ENCODE measurements at regions not wholly inside any gene's neighbourhood (a gene's known extent, or its start where the extent isn't known, plus 50 kb on each side); places are given as distances from the start of the nearest gene placed in this dataset.

GRCh38 chr6:121612927-121613326, 177.5 kb downstream of the GJA1 start:
- no TSS peak for BruUV-seq (replicated peaks)
- Histone ChIP-seq H3K4me3 (ENCODE audit: low read depth in 2 of 2, low read length in 2 of 2) (no peak overlapping the region), H3K4me1 (ENCODE audit: control insufficient read depth, insufficient read depth, low read length) (no peaks in the 10 kb centered on the region), H3K36me3 (ENCODE audit: control insufficient read depth, insufficient read depth, low read length) (no peaks in the 10 kb centered on the region), H3K27me3 (ENCODE audit: control insufficient read depth, insufficient read depth, low read length) (no peaks in the 10 kb centered on the region), H3K9me3 (ENCODE audit: control insufficient read depth, insufficient read depth, low read depth, low read length) (no peaks in the 10 kb centered on the region), H3K27ac (ENCODE audit: low read length) (no peak overlapping the region)
- in situ Hi-C loops (cut with HindIII; ENCODE audit: low pct_unique_long_range_greater_than_20kb, low sequenced_read_pairs) (no loop called here), intact Hi-C loops (cut with micrococcal nuclease; ENCODE audit: unreplicated experiment) (no loop called here)
- ATAC-seq (no peak), DNase-seq (ENCODE audit: low read depth, low spot score) (no peak)
- ChIA-PET POLR2A (no interaction called here), CTCF (no interaction called here)
- TF ChIP-seq, protein P1, sequence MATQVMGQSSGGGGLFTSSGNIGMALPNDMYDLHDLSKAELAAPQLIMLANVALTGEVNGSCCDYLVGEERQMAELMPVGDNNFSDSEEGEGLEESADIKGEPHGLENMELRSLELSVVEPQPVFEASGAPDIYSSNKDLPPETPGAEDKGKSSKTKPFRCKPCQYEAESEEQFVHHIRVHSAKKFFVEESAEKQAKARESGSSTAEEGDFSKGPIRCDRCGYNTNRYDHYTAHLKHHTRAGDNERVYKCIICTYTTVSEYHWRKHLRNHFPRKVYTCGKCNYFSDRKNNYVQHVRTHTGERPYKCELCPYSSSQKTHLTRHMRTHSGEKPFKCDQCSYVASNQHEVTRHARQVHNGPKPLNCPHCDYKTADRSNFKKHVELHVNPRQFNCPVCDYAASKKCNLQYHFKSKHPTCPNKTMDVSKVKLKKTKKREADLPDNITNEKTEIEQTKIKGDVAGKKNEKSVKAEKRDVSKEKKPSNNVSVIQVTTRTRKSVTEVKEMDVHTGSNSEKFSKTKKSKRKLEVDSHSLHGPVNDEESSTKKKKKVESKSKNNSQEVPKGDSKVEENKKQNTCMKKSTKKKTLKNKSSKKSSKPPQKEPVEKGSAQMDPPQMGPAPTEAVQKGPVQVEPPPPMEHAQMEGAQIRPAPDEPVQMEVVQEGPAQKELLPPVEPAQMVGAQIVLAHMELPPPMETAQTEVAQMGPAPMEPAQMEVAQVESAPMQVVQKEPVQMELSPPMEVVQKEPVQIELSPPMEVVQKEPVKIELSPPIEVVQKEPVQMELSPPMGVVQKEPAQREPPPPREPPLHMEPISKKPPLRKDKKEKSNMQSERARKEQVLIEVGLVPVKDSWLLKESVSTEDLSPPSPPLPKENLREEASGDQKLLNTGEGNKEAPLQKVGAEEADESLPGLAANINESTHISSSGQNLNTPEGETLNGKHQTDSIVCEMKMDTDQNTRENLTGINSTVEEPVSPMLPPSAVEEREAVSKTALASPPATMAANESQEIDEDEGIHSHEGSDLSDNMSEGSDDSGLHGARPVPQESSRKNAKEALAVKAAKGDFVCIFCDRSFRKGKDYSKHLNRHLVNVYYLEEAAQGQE (IDR thresholded peaks at IDR 0.05; ENCODE audit: insufficient read depth in 1 of 2, low read depth in 2 of 2, low read length in 1 of 2): no peak
- TF ChIP-seq SIN3A (IDR thresholded peaks at IDR 0.05; ENCODE audit: borderline replicate concordance, insufficient read depth, low read depth, low read length) (no peak), TCF7L2 (IDR thresholded peaks at IDR 0.05; ENCODE audit: low read depth, low read length) (no peak), CTCF (IDR thresholded peaks at IDR 0.05) (no peak), POLR2AphosphoS5 (IDR thresholded peaks at IDR 0.05; ENCODE audit: low read depth, low read length) (no peak)

DNA sequence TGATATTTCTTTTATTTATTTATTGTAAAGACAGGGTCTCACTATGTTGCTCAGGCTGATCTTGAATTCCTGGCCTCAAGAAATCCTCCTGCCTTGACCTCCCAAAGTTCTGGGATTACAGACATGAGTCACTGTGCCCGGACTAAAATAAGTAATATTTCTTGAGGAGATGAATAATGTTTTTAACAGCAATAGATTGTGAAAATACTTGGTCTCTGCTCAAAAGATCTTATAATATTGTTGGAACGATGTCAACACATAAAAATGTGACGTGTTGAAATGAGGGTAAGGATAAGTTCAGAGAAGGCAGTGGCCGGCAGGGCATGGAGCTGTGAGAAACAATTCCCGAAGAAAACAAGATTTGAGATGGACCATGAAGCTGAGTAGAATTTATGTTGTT, 178.7 kb downstream of the GJA1 start:
- in situ Hi-C loops (cut with HindIII; ENCODE audit: low pct_unique_long_range_greater_than_20kb, low sequenced_read_pairs): no loop called here
- BruUV-seq (replicated peaks): no TSS peak
- Histone ChIP-seq H3K4me3 (ENCODE audit: low read depth in 2 of 2, low read length in 2 of 2) (no peak overlapping the region), H3K27me3 (ENCODE audit: control insufficient read depth, insufficient read depth, low read length) (no peaks in the 10 kb centered on the region), H3K27ac (ENCODE audit: low read length) (no peak overlapping the region), H3K36me3 (ENCODE audit: control insufficient read depth, insufficient read depth, low read length) (no peaks in the 10 kb centered on the region), H3K9me3 (ENCODE audit: control insufficient read depth, insufficient read depth, low read depth, low read length) (no peaks in the 10 kb centered on the region), H3K4me1 (ENCODE audit: control insufficient read depth, insufficient read depth, low read length) (no peaks in the 10 kb centered on the region)
- CTCF ChIA-PET: no interaction called here
- DNase-seq (ENCODE audit: low read depth, low spot score): no peak
- intact Hi-C loops (cut with micrococcal nuclease; ENCODE audit: unreplicated experiment): no loop called here
- no peak for ATAC-seq
- TF ChIP-seq POLR2AphosphoS5 (IDR thresholded peaks at IDR 0.05; ENCODE audit: low read depth, low read length) (no peak), CTCF (IDR thresholded peaks at IDR 0.05) (no peak), SIN3A (IDR thresholded peaks at IDR 0.05; ENCODE audit: borderline replicate concordance, insufficient read depth, low read depth, low read length) (no peak), TCF7L2 (IDR thresholded peaks at IDR 0.05; ENCODE audit: low read depth, low read length) (no peak)
- TF ChIP-seq, protein P1 (IDR thresholded peaks at IDR 0.05; ENCODE audit: insufficient read depth in 1 of 2, low read depth in 2 of 2, low read length in 1 of 2): no peak
- POLR2A ChIA-PET: no interaction called here

Measured in Panc1 (cell line).